ENCODE measurements at regions not wholly inside any gene's neighbourhood (a gene's known extent, or its start where the extent isn't known, plus 50 kb on each side); places are given as distances from the start of the nearest gene placed in this dataset.

- Histone ChIP-seq H3K9me3 (no peaks in the 10 kb centered on the region), H3K27me3 (replicated peaks; ENCODE audit: control insufficient read depth, insufficient read depth, low read length) (no peaks in the 10 kb centered on the region), H3K4me3 (ENCODE audit: low read depth, low read length) (no peak overlapping the region), H3K36me3 (ENCODE audit: control insufficient read depth, insufficient read depth, low read length) (no peaks in the 10 kb centered on the region), H3K4me1 (no peaks in the 10 kb centered on the region)
- BruUV-seq (replicated peaks), result no TSS peak
- Mint-ChIP-seq H3K36me3 (ENCODE audit: insufficient read depth, unreplicated experiment) (no peaks in the 10 kb centered on the region), H3K27ac (ENCODE audit: unreplicated experiment) (no peak overlapping the region), H3K4me1 (ENCODE audit: low read depth, unreplicated experiment) (no peaks in the 10 kb centered on the region), H3K9me3 (ENCODE audit: unreplicated experiment) (peaks cover 19% of the 10 kb centered on the region), H3K4me3 (ENCODE audit: unreplicated experiment) (no peak overlapping the region), H3K27me3 (ENCODE audit: insufficient read depth, unreplicated experiment) (peaks cover 5% of the 10 kb centered on the region)
- CTCF ChIA-PET, result no interaction called here
- no peak for DNase-seq
- TF ChIP-seq, protein P1, sequence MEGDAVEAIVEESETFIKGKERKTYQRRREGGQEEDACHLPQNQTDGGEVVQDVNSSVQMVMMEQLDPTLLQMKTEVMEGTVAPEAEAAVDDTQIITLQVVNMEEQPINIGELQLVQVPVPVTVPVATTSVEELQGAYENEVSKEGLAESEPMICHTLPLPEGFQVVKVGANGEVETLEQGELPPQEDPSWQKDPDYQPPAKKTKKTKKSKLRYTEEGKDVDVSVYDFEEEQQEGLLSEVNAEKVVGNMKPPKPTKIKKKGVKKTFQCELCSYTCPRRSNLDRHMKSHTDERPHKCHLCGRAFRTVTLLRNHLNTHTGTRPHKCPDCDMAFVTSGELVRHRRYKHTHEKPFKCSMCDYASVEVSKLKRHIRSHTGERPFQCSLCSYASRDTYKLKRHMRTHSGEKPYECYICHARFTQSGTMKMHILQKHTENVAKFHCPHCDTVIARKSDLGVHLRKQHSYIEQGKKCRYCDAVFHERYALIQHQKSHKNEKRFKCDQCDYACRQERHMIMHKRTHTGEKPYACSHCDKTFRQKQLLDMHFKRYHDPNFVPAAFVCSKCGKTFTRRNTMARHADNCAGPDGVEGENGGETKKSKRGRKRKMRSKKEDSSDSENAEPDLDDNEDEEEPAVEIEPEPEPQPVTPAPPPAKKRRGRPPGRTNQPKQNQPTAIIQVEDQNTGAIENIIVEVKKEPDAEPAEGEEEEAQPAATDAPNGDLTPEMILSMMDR (IDR thresholded peaks at IDR 0.05; ENCODE audit: insufficient read depth in 1 of 2, low read depth in 1 of 2, low read length in 1 of 2, severe bottlenecking in 1 of 2, unreplicated experiment in 1 of 2), result no peak
- intact Hi-C loops (cut with micrococcal nuclease; ENCODE audit: unreplicated experiment), result no loop called here
- POLR2A ChIA-PET, result no interaction called here
Observed at GRCh38 chr3:26535151-26535550, 87.4 kb upstream of the LRRC3B start.

GRCh38 chr3:26536955-26537354, 85.6 kb upstream of the LRRC3B start:
- CTCF ChIA-PET, result no interaction called here
- no peaks in the 10 kb centered on the region for H3K36me3 ChIP-seq (ENCODE audit: control insufficient read depth, insufficient read depth, low read length)
- BruUV-seq (replicated peaks), result no TSS peak
- peaks cover 11% of the 10 kb centered on the region for H3K9me3 Mint-ChIP-seq (ENCODE audit: unreplicated experiment)
- no peaks in the 10 kb centered on the region for H3K9me3 ChIP-seq
- no peaks in the 10 kb centered on the region for H3K4me1 Mint-ChIP-seq (ENCODE audit: low read depth, unreplicated experiment)
- H3K4me1 ChIP-seq, result no peaks in the 10 kb centered on the region
- no peak overlapping the region for H3K27ac Mint-ChIP-seq (ENCODE audit: unreplicated experiment)
- peaks cover 5% of the 10 kb centered on the region for H3K27me3 Mint-ChIP-seq (ENCODE audit: insufficient read depth, unreplicated experiment)
- no peak for DNase-seq
- H3K4me3 ChIP-seq (ENCODE audit: low read depth, low read length), result no peak overlapping the region
- intact Hi-C loops (cut with micrococcal nuclease; ENCODE audit: unreplicated experiment), result no loop called here
- no peak overlapping the region for H3K4me3 Mint-ChIP-seq (ENCODE audit: unreplicated experiment)
- POLR2A ChIA-PET, result no interaction called here
- H3K27me3 ChIP-seq (replicated peaks; ENCODE audit: control insufficient read depth, insufficient read depth, low read length), result no peaks in the 10 kb centered on the region
- no peaks in the 10 kb centered on the region for H3K36me3 Mint-ChIP-seq (ENCODE audit: insufficient read depth, unreplicated experiment)
- TF ChIP-seq, protein P1 (IDR thresholded peaks at IDR 0.05; ENCODE audit: insufficient read depth in 1 of 2, low read depth in 1 of 2, low read length in 1 of 2, severe bottlenecking in 1 of 2, unreplicated experiment in 1 of 2), result no peak

- ChIA-PET POLR2A (no interaction called here), CTCF (no interaction called here)
- no peak for DNase-seq
- Mint-ChIP-seq H3K4me1 (ENCODE audit: low read depth, unreplicated experiment) (no peaks in the 10 kb centered on the region), H3K36me3 (ENCODE audit: insufficient read depth, unreplicated experiment) (no peaks in the 10 kb centered on the region), H3K9me3 (ENCODE audit: unreplicated experiment) (peaks cover 2% of the 10 kb centered on the region), H3K27ac (ENCODE audit: unreplicated experiment) (no peak overlapping the region), H3K27me3 (ENCODE audit: insufficient read depth, unreplicated experiment) (no peaks in the 10 kb centered on the region), H3K4me3 (ENCODE audit: unreplicated experiment) (no peak overlapping the region)
- BruUV-seq (replicated peaks), result no TSS peak
- Histone ChIP-seq H3K36me3 (ENCODE audit: control insufficient read depth, insufficient read depth, low read length) (no peaks in the 10 kb centered on the region), H3K27me3 (replicated peaks; ENCODE audit: control insufficient read depth, insufficient read depth, low read length) (no peaks in the 10 kb centered on the region), H3K4me3 (ENCODE audit: low read depth, low read length) (no peak overlapping the region), H3K4me1 (no peaks in the 10 kb centered on the region), H3K9me3 (no peaks in the 10 kb centered on the region)
- intact Hi-C loops (cut with micrococcal nuclease; ENCODE audit: unreplicated experiment), result no loop called here
- TF ChIP-seq, protein P1 (IDR thresholded peaks at IDR 0.05; ENCODE audit: insufficient read depth in 1 of 2, low read depth in 1 of 2, low read length in 1 of 2, severe bottlenecking in 1 of 2, unreplicated experiment in 1 of 2), result no peak
Observed at GRCh38 chr3:26550413-26550812, 72.2 kb upstream of the LRRC3B start.

All from Caco-2 (cell line).